ENCODE measurements at regions not wholly inside any gene's neighbourhood (a gene's known extent, or its start where the extent isn't known, plus 50 kb on each side); places are given as distances from the start of the nearest gene placed in this dataset.

- no peak for TF ChIP-seq CTCF (IDR thresholded peaks at IDR 0.05)
- TF ChIP-seq EP300 (IDR thresholded peaks at IDR 0.05) = no peak
- no peak for TF ChIP-seq POLR2A (IDR thresholded peaks at IDR 0.05; ENCODE audit: low read depth)
These were observed 131.6 kb upstream of the EMCN start for GRCh38 chr4:100649417-100649816.

Measured in esophagus muscularis mucosa (tissue), 4 donors.